NB4 (cell line): ENCODE measurements at regions not wholly inside any gene's neighbourhood (a gene's known extent, or its start where the extent isn't known, plus 50 kb on each side); places are given as distances from the start of the nearest gene placed in this dataset.

ENCODE experiments used
- CTCF ChIP-seq: IDR thresholded peaks from one replicate; pipeline ENCODE4 v1.5.1; 2012; ENCODE audit warnings: low read depth, low read length
- MAX ChIP-seq: IDR thresholded peaks from 2 replicates; pipeline ENCODE4 v1.6.1; 2011; ENCODE audit warnings: low read depth, low read length
- MYC ChIP-seq: IDR thresholded peaks from 2 replicates; pipeline ENCODE4 v1.6.1; 2011; ENCODE audit warnings: low read depth, low read length
- POLR2A ChIP-seq: IDR thresholded peaks from 2 replicates; pipeline ENCODE4 v1.6.1; 2011; ENCODE audit warnings: mild to moderate bottlenecking; ENCODE audit not compliant: insufficient read length; ENCODE audit errors: extremely low read depth

GRCh38 chr4:148822572-148823418, 380.6 kb upstream of the NR3C2 start:
- TF ChIP-seq CTCF: no peak
- TF ChIP-seq MYC: no peak
- no peak for TF ChIP-seq POLR2A
- no peak for TF ChIP-seq MAX
